RWPE2 (cell line): ENCODE measurements at regions not wholly inside any gene's neighbourhood (a gene's known extent, or its start where the extent isn't known, plus 50 kb on each side); places are given as distances from the start of the nearest gene placed in this dataset.

ENCODE experiments used
- ATAC-seq: fragments of 200-7000 bp; cut with Tn5 transposase; 3 replicates; pipeline ENCODE4 v1.9.1; 2021; ENCODE audit warnings: low read depth
- DNase-seq: peaks from one replicate; pipeline ENCODE4 v3.0.0-alpha.2; 2020; ENCODE audit warnings: low spot score
- H3K27ac ChIP-seq: fragments of 450-650 bp; 2 replicates; pipeline ENCODE4 v1.5.1; 2017; ENCODE audit warnings: mild to moderate bottlenecking; ENCODE audit not compliant: poor library complexity, severe bottlenecking
- H3K27me3 ChIP-seq: fragments of 250-450 bp; sonication (Bioruptor Pico); 2 replicates; pipeline ENCODE4 v1.5.1; 2021; ENCODE audit warnings: mild to moderate bottlenecking, moderate library complexity; ENCODE audit not compliant: insufficient read depth, poor library complexity, severe bottlenecking
- H3K36me3 ChIP-seq: fragments of 250-450 bp; sonication (Bioruptor Pico); 2 replicates; pipeline ENCODE4 v1.5.1; 2020; ENCODE audit warnings: low read depth, mild to moderate bottlenecking, moderate library complexity
- H3K4me1 ChIP-seq: fragments of 250-450 bp; sonication (Bioruptor Pico); 2 replicates; pipeline ENCODE4 v1.5.1; 2021; ENCODE audit warnings: mild to moderate bottlenecking, moderate library complexity; ENCODE audit not compliant: insufficient read depth, poor library complexity, severe bottlenecking
- H3K4me3 ChIP-seq: fragments of 250-450 bp; sonication (Bioruptor Pico); 2 replicates; pipeline ENCODE4 v1.5.1; 2021; ENCODE audit warnings: mild to moderate bottlenecking, moderate library complexity; ENCODE audit not compliant: severe bottlenecking
- H3K9me3 ChIP-seq: fragments of 250-450 bp; sonication (Bioruptor Pico); 2 replicates; pipeline ENCODE4 v1.5.1; 2021; ENCODE audit warnings: mild to moderate bottlenecking, moderate library complexity; ENCODE audit not compliant: severe bottlenecking
- TF ChIP-seq, protein P1 (sequence below): fragments of 450-650 bp; IDR thresholded peaks from one replicate; pipeline ENCODE4 v1.5.1; 2017; ENCODE audit warnings: mild to moderate bottlenecking, moderate library complexity; ENCODE audit not compliant: poor library complexity, severe bottlenecking

- Histone ChIP-seq H3K27me3 (no peaks in the 10 kb centered on the region), H3K4me3 (no peak overlapping the region), H3K36me3 (no peaks in the 10 kb centered on the region), H3K4me1 (peaks cover 12% of the 10 kb centered on the region), H3K27ac (no peak overlapping the region), H3K9me3 (no peaks in the 10 kb centered on the region)
- DNase-seq (no peak), ATAC-seq (no peak)
- TF ChIP-seq, protein P1, sequence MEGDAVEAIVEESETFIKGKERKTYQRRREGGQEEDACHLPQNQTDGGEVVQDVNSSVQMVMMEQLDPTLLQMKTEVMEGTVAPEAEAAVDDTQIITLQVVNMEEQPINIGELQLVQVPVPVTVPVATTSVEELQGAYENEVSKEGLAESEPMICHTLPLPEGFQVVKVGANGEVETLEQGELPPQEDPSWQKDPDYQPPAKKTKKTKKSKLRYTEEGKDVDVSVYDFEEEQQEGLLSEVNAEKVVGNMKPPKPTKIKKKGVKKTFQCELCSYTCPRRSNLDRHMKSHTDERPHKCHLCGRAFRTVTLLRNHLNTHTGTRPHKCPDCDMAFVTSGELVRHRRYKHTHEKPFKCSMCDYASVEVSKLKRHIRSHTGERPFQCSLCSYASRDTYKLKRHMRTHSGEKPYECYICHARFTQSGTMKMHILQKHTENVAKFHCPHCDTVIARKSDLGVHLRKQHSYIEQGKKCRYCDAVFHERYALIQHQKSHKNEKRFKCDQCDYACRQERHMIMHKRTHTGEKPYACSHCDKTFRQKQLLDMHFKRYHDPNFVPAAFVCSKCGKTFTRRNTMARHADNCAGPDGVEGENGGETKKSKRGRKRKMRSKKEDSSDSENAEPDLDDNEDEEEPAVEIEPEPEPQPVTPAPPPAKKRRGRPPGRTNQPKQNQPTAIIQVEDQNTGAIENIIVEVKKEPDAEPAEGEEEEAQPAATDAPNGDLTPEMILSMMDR, result no peak
Observed at GRCh38 chr15:56820333-56820732, 87.0 kb upstream of the ZNF280D start.

- Histone ChIP-seq H3K27me3 (no peaks in the 10 kb centered on the region), H3K27ac (no peak overlapping the region), H3K4me3 (no peak overlapping the region), H3K9me3 (no peaks in the 10 kb centered on the region), H3K36me3 (no peaks in the 10 kb centered on the region), H3K4me1 (peaks cover 12% of the 10 kb centered on the region)
- ATAC-seq (peak; percentile 72), DNase-seq (no peak)
- TF ChIP-seq, protein P1, result no peak
Observed at GRCh38 chr15:56817321-56818080, 84.2 kb upstream of the ZNF280D start.

DNA sequence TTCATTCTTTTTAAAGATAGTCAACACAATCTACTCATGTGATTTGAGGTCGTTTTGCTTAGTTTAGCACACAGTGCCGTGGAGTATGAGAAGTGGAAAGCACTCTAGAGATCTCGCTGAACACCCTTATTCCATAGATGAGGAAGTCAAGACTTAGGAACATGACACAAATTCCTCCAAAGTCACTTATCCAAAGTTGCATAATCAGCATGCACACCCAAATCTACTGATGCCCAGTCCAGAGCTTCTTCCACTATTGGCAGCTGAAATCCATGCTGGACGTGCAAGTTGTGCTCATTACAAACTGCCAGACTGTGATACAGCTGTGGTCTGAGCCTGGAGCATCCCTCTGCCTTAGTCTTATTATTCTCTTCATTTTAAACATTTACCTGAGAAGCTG, 83.5 kb upstream of the ZNF280D start:
- no peaks in the 10 kb centered on the region for H3K27me3 ChIP-seq
- no peaks in the 10 kb centered on the region for H3K9me3 ChIP-seq
- DNase-seq, result no peak
- no peak overlapping the region for H3K27ac ChIP-seq
- peaks cover 12% of the 10 kb centered on the region for H3K4me1 ChIP-seq
- H3K36me3 ChIP-seq, result no peaks in the 10 kb centered on the region
- TF ChIP-seq, protein P1, result no peak
- H3K4me3 ChIP-seq, result no peak overlapping the region
- no peak for ATAC-seq

- Histone ChIP-seq H3K36me3 (no peaks in the 10 kb centered on the region), H3K27ac (no peak overlapping the region), H3K27me3 (no peaks in the 10 kb centered on the region), H3K4me1 (peaks cover 12% of the 10 kb centered on the region), H3K4me3 (no peak overlapping the region), H3K9me3 (no peaks in the 10 kb centered on the region)
- TF ChIP-seq, protein P1, result no peak
- DNase-seq (no peak), ATAC-seq (no peak)
Observed at GRCh38 chr15:56815247-56815646, 81.9 kb upstream of the ZNF280D start.

GRCh38 chr15:56814429-56814828, 81.1 kb upstream of the ZNF280D start:
- Histone ChIP-seq H3K27ac (no peak overlapping the region), H3K4me3 (no peak overlapping the region), H3K27me3 (no peaks in the 10 kb centered on the region), H3K9me3 (no peaks in the 10 kb centered on the region), H3K4me1 (peaks cover 12% of the 10 kb centered on the region), H3K36me3 (no peaks in the 10 kb centered on the region)
- no peak for DNase-seq
- TF ChIP-seq, protein P1, result no peak
- no peak for ATAC-seq
